NCI-H510A (cell line): ENCODE measurements at regions not wholly inside any gene's neighbourhood (a gene's known extent, or its start where the extent isn't known, plus 50 kb on each side); places are given as distances from the start of the nearest gene placed in this dataset.
"Not testable (repeated sequence)": the region's sequence is repeated elsewhere in the genome, so short reads cannot be mapped to it uniquely, and the experiment has no call there.

ENCODE experiments used
- DNase-seq: peaks from one replicate; lab custom pipeline; 2025; lab: John Stamatoyannopoulos, UW

- no peak for DNase-seq
These were observed 212.6 kb upstream of the ATP10A start for GRCh38 chr15:26075770-26076169.

- no peak for DNase-seq
These were observed 210.6 kb upstream of the ATP10A start for GRCh38 chr15:26073430-26074333.

DNA sequence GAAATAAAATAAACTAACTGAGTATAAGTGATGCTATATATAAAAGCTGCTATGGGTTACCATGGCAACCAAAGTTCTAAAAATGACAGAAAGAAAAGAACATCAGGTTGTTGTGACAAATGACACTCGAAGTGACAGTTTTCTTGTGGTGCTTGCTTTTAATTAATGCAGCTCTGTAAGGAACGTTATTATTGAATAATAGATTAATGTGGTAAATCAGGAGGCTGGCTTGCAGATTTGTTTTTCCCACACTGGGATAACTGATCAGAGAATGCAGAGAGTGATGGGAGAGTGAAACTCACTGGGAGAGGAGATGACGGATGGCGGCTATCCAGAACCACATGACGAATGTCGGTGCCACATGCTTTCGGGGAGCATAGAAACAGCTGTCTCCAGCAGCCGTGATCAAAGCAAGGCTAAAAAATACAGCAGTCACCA, 207.0 kb upstream of the ATP10A start:
- DNase-seq: no peak

DNA sequence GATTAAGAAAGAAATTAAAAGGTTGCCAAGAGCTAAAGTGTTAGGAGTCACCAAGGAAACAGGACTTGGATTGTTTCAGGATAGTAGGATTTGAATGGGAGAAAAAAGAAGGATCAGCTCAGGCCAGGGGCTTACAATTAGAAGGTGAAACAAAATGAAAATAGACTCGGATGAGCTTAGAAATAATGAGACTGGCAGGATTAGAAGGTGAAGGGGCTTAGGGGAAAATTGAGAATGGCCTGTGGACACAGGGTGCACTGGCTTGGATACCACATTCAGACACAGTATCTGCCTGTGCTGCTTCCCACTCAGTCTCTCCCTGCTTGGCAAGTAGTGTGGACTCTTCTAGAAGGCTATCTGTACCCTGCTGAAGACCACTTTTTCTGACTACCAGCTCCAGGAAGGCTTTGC, 206.1 kb upstream of the ATP10A start:
- no peak for DNase-seq

- no peak for DNase-seq
These were observed 203.8 kb upstream of the ATP10A start for GRCh38 chr15:26066896-26067295.

DNA sequence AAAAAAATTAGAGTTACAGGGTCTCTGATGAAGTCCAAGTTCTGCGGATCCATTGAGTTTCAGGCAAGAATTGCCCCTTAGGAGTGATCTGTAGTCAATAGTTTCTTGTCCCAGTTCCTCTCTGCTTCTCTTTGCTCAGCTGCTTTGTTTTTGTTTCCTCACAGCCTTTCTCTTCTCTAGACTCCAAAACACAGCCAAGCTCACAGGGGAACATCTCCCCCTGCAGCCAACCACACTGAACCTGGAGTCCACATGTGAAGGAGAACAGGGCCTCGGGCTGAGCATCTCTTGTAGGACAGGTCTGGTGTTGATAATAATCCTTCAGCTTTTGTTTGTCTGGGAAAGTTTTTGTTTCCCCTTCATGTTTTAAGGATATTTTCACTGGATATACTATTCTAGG, 202.6 kb upstream of the ATP10A start:
- no peak for DNase-seq

DNA sequence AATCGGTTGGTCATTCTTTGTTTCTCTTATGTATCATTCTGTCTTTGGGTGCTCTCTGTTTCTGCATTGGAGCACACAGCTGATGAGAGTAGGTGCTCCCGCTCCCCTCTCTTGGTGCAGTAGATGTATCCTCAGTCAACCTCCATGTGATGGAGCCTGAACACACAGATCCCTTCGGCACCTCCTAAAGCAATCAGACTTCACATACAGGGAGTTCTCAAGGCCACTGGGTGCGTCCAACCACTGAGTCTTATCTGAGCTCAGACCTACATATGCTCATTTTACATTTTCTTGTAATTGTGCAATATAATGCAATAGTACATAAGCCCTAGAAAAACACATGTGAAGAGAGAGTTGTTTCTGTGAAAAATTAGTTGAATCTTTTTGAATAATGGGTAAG, 198.1 kb upstream of the ATP10A start:
- no peak for DNase-seq

GRCh38 chr15:26056766-26057165, 193.6 kb upstream of the ATP10A start:
- DNase-seq: not testable (repeated sequence)

DNA sequence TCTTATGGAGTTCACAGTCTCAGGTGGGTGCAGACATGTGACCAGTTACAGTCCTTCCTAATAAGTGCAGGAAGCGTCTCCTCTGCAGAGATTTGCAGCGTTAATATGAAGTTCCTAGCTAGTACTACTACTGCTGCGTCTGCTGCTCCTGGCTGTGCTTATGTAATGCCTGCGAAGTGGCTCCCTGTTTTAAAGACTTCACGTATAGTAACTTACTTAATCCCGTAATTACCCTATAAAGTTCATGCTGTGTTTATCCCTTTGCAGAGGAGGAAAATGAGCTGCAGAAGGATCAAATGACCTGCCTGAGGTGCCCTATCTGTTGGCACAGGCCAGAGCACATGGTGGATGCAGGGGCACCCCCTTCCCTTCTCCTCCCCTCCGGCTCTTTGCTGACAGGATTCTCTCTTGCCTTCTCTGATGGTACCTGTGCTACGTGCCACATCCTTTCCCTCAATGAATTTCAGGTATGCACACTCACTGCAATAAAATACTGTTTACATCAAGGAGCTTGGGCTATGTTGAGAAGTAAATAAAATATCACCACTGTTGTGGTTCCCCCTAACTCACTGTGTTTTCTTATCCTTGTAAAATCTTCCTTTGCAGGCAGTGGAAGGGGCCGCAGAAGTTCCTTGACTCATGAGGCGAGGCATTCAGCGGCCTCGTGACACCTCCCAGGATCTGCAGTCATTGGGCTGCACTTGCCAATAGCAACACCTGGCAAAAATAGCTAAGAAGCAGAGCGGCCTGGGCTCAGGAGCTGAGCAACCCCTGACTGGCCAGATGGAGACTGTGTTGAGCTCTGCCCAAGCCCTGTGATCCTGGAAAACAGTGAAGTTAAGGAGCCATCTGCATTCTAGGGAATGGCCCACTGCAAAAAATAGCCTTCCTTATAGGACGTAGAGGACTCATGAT, 188.9 kb upstream of the ATP10A start:
- no peak for DNase-seq

- DNase-seq: no peak
These were observed 187.9 kb upstream of the ATP10A start for GRCh38 chr15:26050984-26051383.

- DNase-seq: no peak
These were observed 187.0 kb upstream of the ATP10A start for GRCh38 chr15:26049900-26050657.

DNA sequence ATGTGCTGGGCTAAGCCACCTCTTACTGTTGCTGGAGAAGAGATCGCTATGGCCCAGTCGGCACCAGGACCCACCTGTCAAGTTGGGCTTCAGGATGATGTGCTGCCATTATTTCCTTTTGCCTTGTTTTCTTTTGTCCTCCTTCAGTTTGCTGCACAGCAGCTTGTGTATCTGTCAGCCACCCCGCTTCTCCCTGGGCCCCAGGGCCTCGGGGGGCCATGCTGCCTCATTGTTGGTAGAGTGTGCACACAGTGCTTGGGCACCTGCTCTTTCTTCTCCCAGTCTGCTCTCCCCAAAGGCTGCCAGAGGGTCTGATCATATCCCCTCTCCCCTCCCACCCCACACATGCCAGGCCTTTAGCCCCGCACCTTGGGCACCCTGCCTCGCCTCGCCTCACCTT, 185.5 kb upstream of the ATP10A start:
- DNase-seq: no peak

DNA sequence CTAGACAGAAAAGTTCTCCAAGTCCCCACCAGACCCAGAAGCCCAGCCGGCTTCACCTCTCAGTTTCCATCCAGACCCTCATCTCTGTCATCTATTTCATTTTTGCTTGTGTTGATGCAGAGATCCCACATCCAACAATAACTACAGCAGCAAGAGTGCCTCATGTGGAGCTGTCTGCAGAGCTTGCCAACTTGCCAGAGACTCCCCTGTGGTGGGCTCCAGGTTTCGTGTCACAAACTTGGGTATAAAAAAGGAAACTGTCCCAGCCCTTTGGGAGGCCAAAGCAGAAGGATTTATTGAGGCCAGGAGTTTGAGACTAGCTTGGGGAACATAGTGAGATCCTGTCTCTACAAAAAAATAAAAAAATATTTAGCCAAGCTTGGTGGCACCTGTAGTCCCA, 182.4 kb upstream of the ATP10A start:
- no peak for DNase-seq

GRCh38 chr15:26043018-26043417, 179.9 kb upstream of the ATP10A start:
- DNase-seq: no peak

- no peak for DNase-seq
These were observed 175.6 kb upstream of the ATP10A start for GRCh38 chr15:26038693-26039092.

DNA sequence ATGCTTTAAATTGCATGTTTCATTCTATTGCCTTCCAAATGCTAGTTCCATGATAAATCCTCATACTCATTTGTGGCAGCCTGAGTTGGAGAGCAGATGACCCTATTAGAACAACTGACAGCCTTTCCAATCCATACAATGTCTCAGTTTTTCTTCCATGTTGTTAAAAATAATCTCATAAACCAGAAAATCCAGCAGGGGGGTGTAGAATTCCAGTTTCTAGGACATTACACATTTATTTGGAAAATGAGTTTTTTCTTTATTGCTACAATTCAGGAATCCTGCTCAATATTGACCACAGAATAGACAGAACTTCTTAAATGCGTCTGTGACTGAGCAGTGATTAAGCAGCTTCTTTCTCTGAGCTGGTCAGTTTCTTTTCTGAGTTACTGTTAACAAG, 174.2 kb upstream of the ATP10A start:
- no peak for DNase-seq

DNA sequence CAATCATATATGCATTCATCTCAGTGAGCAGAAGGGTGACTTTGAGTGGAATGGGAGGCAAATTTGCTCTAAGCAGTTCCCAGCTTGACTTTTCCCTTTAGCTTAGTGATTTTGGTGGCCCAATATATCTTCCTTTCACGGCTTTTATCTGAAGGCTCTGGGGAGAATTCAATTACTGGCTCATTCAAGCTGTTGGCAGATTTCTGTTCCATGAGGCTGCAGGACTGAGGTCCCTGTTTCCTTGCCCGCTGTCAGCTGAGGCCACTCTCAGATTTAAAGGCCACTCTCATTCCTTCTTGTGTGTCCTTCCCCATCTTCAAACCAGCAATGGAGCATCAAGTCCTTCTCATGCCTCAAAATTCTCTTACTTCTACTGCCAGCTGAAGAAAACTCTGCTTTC, 170.4 kb upstream of the ATP10A start:
- DNase-seq: no peak

DNA sequence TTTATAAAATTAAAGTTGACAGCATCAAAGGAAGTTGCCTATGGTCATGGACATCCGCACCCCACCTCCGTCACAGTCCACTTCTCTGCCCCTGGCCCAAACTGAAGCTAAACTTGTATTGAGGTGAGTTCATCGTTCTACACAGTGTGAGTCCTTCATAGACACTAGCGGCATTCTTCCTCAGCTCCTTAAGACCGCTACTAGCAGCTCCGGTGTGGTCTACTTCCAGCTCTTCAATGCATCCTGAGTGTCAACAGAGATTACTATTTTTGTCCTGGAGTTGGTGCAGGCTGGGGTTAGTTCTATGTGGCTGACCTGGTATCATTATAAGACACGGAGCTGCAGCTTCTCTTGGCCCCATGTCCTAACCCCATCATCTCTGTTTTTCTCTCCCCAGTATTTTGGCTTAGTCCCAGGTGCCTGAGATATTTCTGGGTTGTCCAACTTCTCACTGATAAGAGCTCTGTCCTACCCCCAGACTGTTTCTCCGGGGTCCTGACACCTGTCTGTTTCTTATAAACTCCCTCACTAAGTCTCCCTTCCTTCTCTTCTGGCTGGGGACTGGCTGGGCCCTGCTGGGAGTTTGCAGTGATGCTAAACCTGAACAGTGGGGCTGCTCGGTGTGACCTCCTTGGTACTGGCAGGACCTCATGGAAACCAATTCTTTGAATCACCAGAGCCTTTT, 169.2 kb upstream of the ATP10A start:
- DNase-seq: no peak

- DNase-seq: not testable (repeated sequence)
These were observed 166.5 kb upstream of the ATP10A start for GRCh38 chr15:26029586-26029985.

- no peak for DNase-seq
These were observed 166.0 kb upstream of the ATP10A start for GRCh38 chr15:26029146-26029545.

DNA sequence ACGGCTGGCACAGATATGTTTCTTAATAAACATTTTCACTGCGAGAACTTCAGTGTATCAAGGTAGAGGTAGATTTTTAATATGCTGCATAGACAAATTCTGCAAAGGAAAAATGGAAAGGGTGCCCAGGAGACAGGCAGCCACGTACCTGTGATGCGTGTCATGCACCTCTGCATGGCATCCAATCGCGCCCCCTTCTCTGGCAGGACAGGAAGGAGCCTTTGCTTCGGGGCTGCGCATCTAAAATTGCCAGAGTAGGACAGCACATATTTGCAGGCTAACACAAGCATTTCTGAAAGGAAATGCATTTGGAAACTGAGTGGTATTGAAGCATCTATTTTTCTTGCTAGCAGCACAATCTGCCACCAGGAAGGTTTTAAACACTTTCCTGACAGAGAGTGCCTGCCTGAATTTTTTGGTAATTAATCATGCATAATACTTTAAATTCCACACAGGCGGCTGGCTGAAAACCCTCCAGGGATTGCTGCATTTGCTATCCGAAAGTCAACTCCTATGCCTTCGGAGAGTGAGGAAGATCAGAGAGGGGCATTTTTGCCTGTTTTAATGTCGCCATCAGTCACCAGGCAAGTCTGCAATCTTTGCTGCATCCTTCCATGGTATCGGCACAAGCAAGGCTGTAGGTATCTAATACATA, 165.1 kb upstream of the ATP10A start:
- no peak for DNase-seq
